ENCODE measurements at regions not wholly inside any gene's neighbourhood (a gene's known extent, or its start where the extent isn't known, plus 50 kb on each side); places are given as distances from the start of the nearest gene placed in this dataset.
A peak's percentile ranks its signal among the peaks of the same experiment; 100 is the strongest.
"Not testable (repeated sequence)": the region's sequence is repeated elsewhere in the genome, so short reads cannot be mapped to it uniquely, and the experiment has no call there.

DNA sequence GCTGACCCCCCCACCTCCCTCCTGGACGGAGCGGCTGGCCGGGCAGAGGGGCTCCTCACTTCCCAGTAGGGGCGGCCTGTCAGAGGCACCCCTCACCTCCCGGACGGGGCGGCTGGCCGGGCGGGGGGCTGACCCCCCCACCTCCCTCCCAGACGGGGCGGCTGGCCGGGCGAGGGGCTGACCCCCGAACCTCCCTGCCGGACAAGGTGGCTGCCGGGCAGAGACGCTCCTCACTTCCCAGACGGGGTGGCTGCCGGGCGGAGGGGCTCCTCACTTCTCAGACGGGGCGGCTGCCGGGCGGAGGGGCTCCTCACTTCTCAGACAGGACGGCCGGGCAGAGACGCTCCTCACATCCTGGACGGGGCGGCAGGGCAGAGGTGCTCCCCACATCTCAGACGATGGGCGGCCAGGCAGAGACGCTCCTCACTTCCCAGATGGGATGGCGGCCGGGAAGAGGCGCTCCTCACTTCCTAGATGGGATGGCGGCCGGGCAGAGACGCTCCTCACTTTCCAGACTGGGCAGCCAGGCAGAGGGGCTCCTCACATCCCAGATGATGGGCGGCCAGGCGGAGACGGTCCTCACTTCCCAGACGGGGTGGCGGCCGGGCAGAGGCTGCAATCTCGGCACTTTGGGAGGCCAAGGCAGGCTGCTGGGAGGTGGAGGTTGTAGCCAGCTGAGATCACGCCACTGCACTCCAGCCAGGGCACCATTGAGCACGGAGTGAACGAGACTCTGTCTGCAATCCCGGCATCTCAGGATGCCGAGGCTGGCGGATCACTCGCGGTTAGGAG lies 66.2 kb upstream of the PAPPA2 start:
- CTCF ChIA-PET; H3K9me3 Mint-ChIP-seq; POLR2A ChIA-PET; H3K4me1 Mint-ChIP-seq (ENCODE audit: low read depth); H3K4me3 Mint-ChIP-seq; intact Hi-C loops (cut with micrococcal nuclease); DNase-seq; H3K27ac Mint-ChIP-seq; H3K36me3 Mint-ChIP-seq; H3K27me3 Mint-ChIP-seq: not testable (repeated sequence)

GRCh38 chr1:176391621-176392020 lies 71.4 kb upstream of the PAPPA2 start:
- H3K27me3 Mint-ChIP-seq: peaks cover 4% of the 10 kb centered on the region
- peaks cover 5% of the 10 kb centered on the region for H3K9me3 Mint-ChIP-seq
- H3K36me3 Mint-ChIP-seq: no peaks in the 10 kb centered on the region
- intact Hi-C loops (cut with micrococcal nuclease): no loop called here
- H3K4me1 Mint-ChIP-seq (ENCODE audit: low read depth): no peaks in the 10 kb centered on the region
- H3K4me3 Mint-ChIP-seq: no peak overlapping the region
- no peak for DNase-seq
- POLR2A ChIA-PET: no interaction called here
- no peak overlapping the region for H3K27ac Mint-ChIP-seq
- CTCF ChIA-PET: no interaction called here

- CTCF ChIA-PET: no interaction called here
- H3K27me3 Mint-ChIP-seq: no peaks in the 10 kb centered on the region
These were observed 78.1 kb upstream of the PAPPA2 start for GRCh38 chr1:176384841-176385240.

GRCh38 chr1:176382163-176382562 lies 80.8 kb upstream of the PAPPA2 start:
- intact Hi-C loops (cut with micrococcal nuclease): no loop called here
- ChIA-PET CTCF (no interaction called here), POLR2A (no interaction called here)
- Mint-ChIP-seq H3K4me3 (no peak overlapping the region), H3K27me3 (no peaks in the 10 kb centered on the region), H3K36me3 (no peaks in the 10 kb centered on the region), H3K27ac (no peak overlapping the region), H3K4me1 (ENCODE audit: low read depth) (no peaks in the 10 kb centered on the region), H3K9me3 (no peaks in the 10 kb centered on the region)
- no peak for DNase-seq

More at GRCh38 chr1:176384841-176385240, 78.1 kb upstream of the PAPPA2 start:
- Mint-ChIP-seq H3K9me3 (peaks cover 2% of the 10 kb centered on the region), H3K4me1 (ENCODE audit: low read depth) (no peaks in the 10 kb centered on the region), H3K36me3 (no peaks in the 10 kb centered on the region), H3K27ac (no peak overlapping the region), H3K4me3 (no peak overlapping the region)
- DNase-seq: no peak
- intact Hi-C loops (cut with micrococcal nuclease): no loop called here
- POLR2A ChIA-PET: no interaction called here

GRCh38 chr1:176379626-176380339 lies 83.2 kb upstream of the PAPPA2 start:
- CTCF ChIA-PET: no interaction called here
- POLR2A ChIA-PET: no interaction called here
- H3K4me1 Mint-ChIP-seq (ENCODE audit: low read depth): no peaks in the 10 kb centered on the region
- no peak overlapping the region for H3K4me3 Mint-ChIP-seq
- no peaks in the 10 kb centered on the region for H3K36me3 Mint-ChIP-seq
- DNase-seq: no peak
- H3K27me3 Mint-ChIP-seq: no peaks in the 10 kb centered on the region
- no peak overlapping the region for H3K27ac Mint-ChIP-seq
- intact Hi-C loops (cut with micrococcal nuclease): no loop called here
- H3K9me3 Mint-ChIP-seq: no peaks in the 10 kb centered on the region

- Mint-ChIP-seq H3K4me1 (ENCODE audit: low read depth) (no peaks in the 10 kb centered on the region), H3K36me3 (no peaks in the 10 kb centered on the region), H3K9me3 (no peaks in the 10 kb centered on the region), H3K27ac (no peak overlapping the region), H3K27me3 (peaks cover 1% of the 10 kb centered on the region), H3K4me3 (no peak overlapping the region)
- ChIA-PET POLR2A (no interaction called here), CTCF (interaction anchor here (0.6 to 2.7 kb wide), 6 partner anchors 9 to 506 kb away, joined by 3 to 12 read pairs (median 3); no protein-coding TSS in a partner anchor)
- intact Hi-C loops (cut with micrococcal nuclease): no loop called here
- DNase-seq: peak; percentile 77
These were observed 87.9 kb upstream of the PAPPA2 start for GRCh38 chr1:176374967-176375569.

- no peaks in the 10 kb centered on the region for H3K36me3 Mint-ChIP-seq
- CTCF ChIA-PET: no interaction called here
These were observed 98.6 kb upstream of the PAPPA2 start for GRCh38 chr1:176364236-176364905.

DNA sequence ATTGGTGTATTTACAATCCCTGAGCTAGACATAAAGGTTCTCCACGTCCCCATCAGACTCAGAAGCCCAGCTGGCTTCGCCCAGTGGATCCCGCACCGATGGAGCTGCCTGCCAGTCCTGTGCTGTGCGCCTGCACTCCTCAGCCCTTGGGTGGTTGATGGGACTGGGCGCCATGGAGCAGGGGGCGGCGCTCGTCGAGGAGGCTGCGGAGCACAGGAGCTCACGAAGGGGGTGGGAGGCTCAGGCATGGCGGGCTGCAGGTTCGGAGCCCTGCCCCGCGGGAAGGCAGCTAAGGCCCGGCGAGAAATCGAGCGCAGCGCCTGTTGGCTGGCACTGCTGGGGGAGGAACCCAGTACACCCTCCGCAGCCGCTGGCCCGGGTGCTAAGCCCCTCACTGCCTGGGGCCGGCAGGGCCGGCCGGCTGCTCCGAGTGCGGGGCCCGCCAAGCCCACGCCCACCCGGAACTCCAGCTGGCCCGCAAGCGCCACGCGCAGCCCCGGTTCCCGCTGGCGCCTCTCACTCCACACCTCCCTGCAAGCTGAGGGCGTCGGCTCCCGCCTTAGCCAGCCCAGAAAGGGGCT lies 113.8 kb upstream of the PAPPA2 start:
- H3K36me3 Mint-ChIP-seq; H3K27ac Mint-ChIP-seq; H3K27me3 Mint-ChIP-seq; H3K4me1 Mint-ChIP-seq (ENCODE audit: low read depth); intact Hi-C loops (cut with micrococcal nuclease); H3K4me3 Mint-ChIP-seq; POLR2A ChIA-PET; CTCF ChIA-PET; DNase-seq: not testable (repeated sequence)
- H3K9me3 Mint-ChIP-seq: peaks cover 24% of the 10 kb centered on the region

More at GRCh38 chr1:176364236-176364905, 98.6 kb upstream of the PAPPA2 start:
- intact Hi-C loops (cut with micrococcal nuclease): no loop called here
- Mint-ChIP-seq H3K9me3 (peaks cover 2% of the 10 kb centered on the region), H3K4me1 (ENCODE audit: low read depth) (no peaks in the 10 kb centered on the region), H3K27ac (no peak overlapping the region), H3K4me3 (no peak overlapping the region), H3K27me3 (no peaks in the 10 kb centered on the region)
- POLR2A ChIA-PET: no interaction called here
- DNase-seq: no peak

- ChIA-PET CTCF (no interaction called here), POLR2A (no interaction called here)
- H3K9me3 Mint-ChIP-seq: peaks cover 20% of the 10 kb centered on the region
- H3K36me3 Mint-ChIP-seq: no peaks in the 10 kb centered on the region
- H3K4me3 Mint-ChIP-seq: no peak overlapping the region
- H3K27ac Mint-ChIP-seq: no peak overlapping the region
- no peaks in the 10 kb centered on the region for H3K4me1 Mint-ChIP-seq (ENCODE audit: low read depth)
- DNase-seq: no peak
- peaks cover 2% of the 10 kb centered on the region for H3K27me3 Mint-ChIP-seq
- intact Hi-C loops (cut with micrococcal nuclease): no loop called here
These were observed 121.3 kb upstream of the PAPPA2 start for GRCh38 chr1:176341656-176342055.

- Mint-ChIP-seq H3K27ac (no peak overlapping the region), H3K4me3 (no peak overlapping the region), H3K9me3 (peaks cover under 1% of the 10 kb centered on the region), H3K27me3 (peaks cover 2% of the 10 kb centered on the region), H3K4me1 (ENCODE audit: low read depth) (no peaks in the 10 kb centered on the region), H3K36me3 (no peaks in the 10 kb centered on the region)
- intact Hi-C loops (cut with micrococcal nuclease): no loop called here
- CTCF ChIA-PET: no interaction called here
- POLR2A ChIA-PET: no interaction called here
- DNase-seq: no peak
These were observed 124.1 kb upstream of the PAPPA2 start for GRCh38 chr1:176338877-176339276.

DNA sequence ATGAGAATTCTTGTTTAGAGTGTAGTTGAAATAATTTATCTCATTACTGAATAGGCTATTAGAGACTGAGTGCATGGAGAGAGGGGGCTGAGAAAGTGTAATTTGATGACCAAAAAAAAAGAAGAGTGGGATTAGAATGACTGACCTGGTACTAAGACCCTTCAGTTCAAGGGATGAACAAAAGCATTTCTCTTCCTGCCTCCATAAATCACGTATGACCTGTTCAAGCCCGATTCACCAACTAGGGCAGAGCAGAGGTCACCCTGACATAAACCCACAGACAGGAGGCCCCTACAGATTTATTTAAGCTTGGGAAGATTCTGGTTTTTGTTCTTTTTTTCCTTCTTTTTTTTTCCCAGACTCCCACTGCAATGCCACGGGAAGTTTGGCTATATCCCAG lies 123.7 kb upstream of the COP1 start:
- no peak overlapping the region for H3K27ac Mint-ChIP-seq
- POLR2A ChIA-PET: interaction anchor here (0.7 kb wide), 1 partner anchor 33 kb away, joined by 4 read pairs; no protein-coding TSS in a partner anchor

DNA sequence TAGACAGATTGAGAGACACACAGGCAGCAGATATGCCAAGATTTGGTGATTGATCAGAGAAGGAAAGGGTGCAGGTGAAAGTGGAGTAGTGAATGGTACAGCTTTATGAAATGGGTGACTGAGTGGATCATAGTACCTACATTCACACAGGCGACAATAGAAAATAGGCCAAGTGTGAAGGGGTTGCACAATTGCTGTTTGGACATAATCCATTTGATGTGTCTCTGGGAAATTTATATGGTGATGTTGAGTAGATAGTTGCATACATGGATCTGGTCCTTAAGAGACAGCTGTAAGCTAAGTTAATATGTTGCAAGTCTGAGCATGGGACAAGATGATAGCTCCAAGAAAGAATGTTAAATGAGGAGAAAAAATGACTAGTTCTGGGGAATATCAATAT lies 118.6 kb upstream of the COP1 start:
- no peaks in the 10 kb centered on the region for H3K36me3 Mint-ChIP-seq
- CTCF ChIA-PET: interaction anchor here (0.6 kb wide), 1 partner anchor 892 kb away, joined by 3 read pairs; no protein-coding TSS in a partner anchor
- H3K4me1 Mint-ChIP-seq (ENCODE audit: low read depth): no peaks in the 10 kb centered on the region
- POLR2A ChIA-PET: no interaction called here
- no peaks in the 10 kb centered on the region for H3K9me3 Mint-ChIP-seq
- no peak overlapping the region for H3K27ac Mint-ChIP-seq
- DNase-seq: no peak
- peaks cover 8% of the 10 kb centered on the region for H3K27me3 Mint-ChIP-seq
- intact Hi-C loops (cut with micrococcal nuclease): no loop called here
- H3K4me3 Mint-ChIP-seq: no peak overlapping the region

More for the DNA sequence above, 123.7 kb upstream of the COP1 start:
- CTCF ChIA-PET: no interaction called here
- Mint-ChIP-seq H3K27me3 (no peaks in the 10 kb centered on the region), H3K4me1 (ENCODE audit: low read depth) (no peaks in the 10 kb centered on the region), H3K4me3 (no peak overlapping the region), H3K9me3 (no peaks in the 10 kb centered on the region), H3K36me3 (no peaks in the 10 kb centered on the region)
- intact Hi-C loops (cut with micrococcal nuclease): no loop called here
- no peak for DNase-seq
